ENCODE measurements at regions not wholly inside any gene's neighbourhood (a gene's known extent, or its start where the extent isn't known, plus 50 kb on each side); places are given as distances from the start of the nearest gene placed in this dataset.
"Not testable (repeated sequence)": the region's sequence is repeated elsewhere in the genome, so short reads cannot be mapped to it uniquely, and the experiment has no call there.

- DNase-seq (ENCODE audit: low spot score): no peak
- CTCF ChIA-PET: no interaction called here
- intact Hi-C loops (cut with micrococcal nuclease; ENCODE audit: unreplicated experiment): no loop called here
- H3K27ac ChIP-seq (ENCODE audit: low read depth, low read length, poor library complexity, severe bottlenecking): no peak overlapping the region
- peaks cover 2% of the 10 kb centered on the region for H3K9me3 ChIP-seq (ENCODE audit: low read depth, low read length, poor library complexity, severe bottlenecking)
- POLR2A ChIA-PET (ENCODE audit: low non-redundant PET): no interaction called here
- no peak for TF ChIP-seq CTCF (conservative IDR thresholded peaks at IDR 0.05; ENCODE audit: low read depth, low read length)
- TF ChIP-seq EZH2 (IDR thresholded peaks at IDR 0.05; ENCODE audit: borderline replicate concordance, low read depth, low read length, poor library complexity, severe bottlenecking): no peak
- no peak overlapping the region for H3K4me3 ChIP-seq (ENCODE audit: low read depth, low read length, poor library complexity, severe bottlenecking)
- no peaks in the 10 kb centered on the region for H3K4me1 ChIP-seq (ENCODE audit: insufficient read depth, low read length, poor library complexity, severe bottlenecking)
- peaks cover 4% of the 10 kb centered on the region for H3K27me3 ChIP-seq (replicated peaks; ENCODE audit: insufficient read depth, low read depth, low read length, poor library complexity)
- BruUV-seq (replicated peaks): no TSS peak
- H3K36me3 ChIP-seq (ENCODE audit: insufficient read depth, low read length, poor library complexity, severe bottlenecking): no peaks in the 10 kb centered on the region
Measured at GRCh38 chr10:46175296-46175695, 111.5 kb upstream of the ANTXRL start.

GRCh38 chr10:46175831-46176230 is 111.0 kb upstream of the ANTXRL start:
- no peak overlapping the region for H3K4me3 ChIP-seq (ENCODE audit: low read depth, low read length, poor library complexity, severe bottlenecking)
- no peak for TF ChIP-seq CTCF (conservative IDR thresholded peaks at IDR 0.05; ENCODE audit: low read depth, low read length)
- no peak for TF ChIP-seq EZH2 (IDR thresholded peaks at IDR 0.05; ENCODE audit: borderline replicate concordance, low read depth, low read length, poor library complexity, severe bottlenecking)
- no peaks in the 10 kb centered on the region for H3K4me1 ChIP-seq (ENCODE audit: insufficient read depth, low read length, poor library complexity, severe bottlenecking)
- H3K27me3 ChIP-seq (replicated peaks; ENCODE audit: insufficient read depth, low read depth, low read length, poor library complexity): peaks cover 4% of the 10 kb centered on the region
- H3K36me3 ChIP-seq (ENCODE audit: insufficient read depth, low read length, poor library complexity, severe bottlenecking): no peaks in the 10 kb centered on the region
- no TSS peak for BruUV-seq (replicated peaks)
- intact Hi-C loops (cut with micrococcal nuclease; ENCODE audit: unreplicated experiment): no loop called here
- ChIA-PET POLR2A (ENCODE audit: low non-redundant PET) (no interaction called here), CTCF (no interaction called here)
- H3K27ac ChIP-seq (ENCODE audit: low read depth, low read length, poor library complexity, severe bottlenecking): no peak overlapping the region
- H3K9me3 ChIP-seq (ENCODE audit: low read depth, low read length, poor library complexity, severe bottlenecking): no peaks in the 10 kb centered on the region
- DNase-seq (ENCODE audit: low spot score): no peak

GRCh38 chr10:46187431-46187830 is 99.4 kb upstream of the ANTXRL start:
- POLR2A ChIA-PET (ENCODE audit: low non-redundant PET); H3K36me3 ChIP-seq (ENCODE audit: insufficient read depth, low read length, poor library complexity, severe bottlenecking); intact Hi-C loops (cut with micrococcal nuclease; ENCODE audit: unreplicated experiment); BruUV-seq (replicated peaks); H3K27ac ChIP-seq (ENCODE audit: low read depth, low read length, poor library complexity, severe bottlenecking); CTCF ChIA-PET; H3K4me1 ChIP-seq (ENCODE audit: insufficient read depth, low read length, poor library complexity, severe bottlenecking); H3K9me3 ChIP-seq (ENCODE audit: low read depth, low read length, poor library complexity, severe bottlenecking); H3K27me3 ChIP-seq (replicated peaks; ENCODE audit: insufficient read depth, low read depth, low read length, poor library complexity); H3K4me3 ChIP-seq (ENCODE audit: low read depth, low read length, poor library complexity, severe bottlenecking); DNase-seq (ENCODE audit: low spot score): not testable (repeated sequence)

GRCh38 chr10:46197050-46197449 is 89.7 kb upstream of the ANTXRL start:
- CTCF ChIA-PET: no interaction called here
- POLR2A ChIA-PET (ENCODE audit: low non-redundant PET): no interaction called here
- H3K9me3 ChIP-seq (ENCODE audit: low read depth, low read length, poor library complexity, severe bottlenecking): no peaks in the 10 kb centered on the region
- TF ChIP-seq EZH2 (IDR thresholded peaks at IDR 0.05; ENCODE audit: borderline replicate concordance, low read depth, low read length, poor library complexity, severe bottlenecking) (no peak), CTCF (conservative IDR thresholded peaks at IDR 0.05; ENCODE audit: low read depth, low read length) (no peak)
- no TSS peak for BruUV-seq (replicated peaks)
- H3K27ac ChIP-seq (ENCODE audit: low read depth, low read length, poor library complexity, severe bottlenecking): no peak overlapping the region
- intact Hi-C loops (cut with micrococcal nuclease; ENCODE audit: unreplicated experiment): no loop called here
- H3K4me3 ChIP-seq (ENCODE audit: low read depth, low read length, poor library complexity, severe bottlenecking): no peak overlapping the region
- DNase-seq (ENCODE audit: low spot score): no peak
- no peaks in the 10 kb centered on the region for H3K4me1 ChIP-seq (ENCODE audit: insufficient read depth, low read length, poor library complexity, severe bottlenecking)
- H3K36me3 ChIP-seq (ENCODE audit: insufficient read depth, low read length, poor library complexity, severe bottlenecking): no peaks in the 10 kb centered on the region
- no peaks in the 10 kb centered on the region for H3K27me3 ChIP-seq (replicated peaks; ENCODE audit: insufficient read depth, low read depth, low read length, poor library complexity)

All from A673 (cell line).